ENCODE measurements at regions not wholly inside any gene's neighbourhood (a gene's known extent, or its start where the extent isn't known, plus 50 kb on each side); places are given as distances from the start of the nearest gene placed in this dataset.
"Not testable (repeated sequence)": the region's sequence is repeated elsewhere in the genome, so short reads cannot be mapped to it uniquely, and the experiment has no call there.

- DNase-seq: no peak
These were observed 55.2 kb downstream of the RPL22L1 start for GRCh38 chr3:170814822-170815221.

- no peak for DNase-seq
These were observed 56.7 kb downstream of the RPL22L1 start for GRCh38 chr3:170813266-170813665.

- DNase-seq: peak; percentile 51
These were observed 57.9 kb downstream of the RPL22L1 start for GRCh38 chr3:170811928-170812591.

GRCh38 chr3:170811515-170811914 lies 58.5 kb downstream of the RPL22L1 start:
- no peak for DNase-seq

GRCh38 chr3:170809975-170810357 lies 60.0 kb downstream of the RPL22L1 start:
- no peak for DNase-seq

GRCh38 chr3:170809007-170809974 lies 60.7 kb downstream of the RPL22L1 start:
- peak; percentile 57 for DNase-seq

GRCh38 chr3:170808041-170808440 lies 62.0 kb downstream of the RPL22L1 start:
- no peak for DNase-seq

- DNase-seq: no peak
These were observed 63.3 kb downstream of the RPL22L1 start for GRCh38 chr3:170806676-170807075.

GRCh38 chr3:170806141-170806540 lies 63.9 kb downstream of the RPL22L1 start:
- no peak for DNase-seq

GRCh38 chr3:170805296-170805695 lies 64.7 kb downstream of the RPL22L1 start:
- not testable (repeated sequence) for DNase-seq

- DNase-seq: not testable (repeated sequence)
These were observed 65.4 kb downstream of the RPL22L1 start for GRCh38 chr3:170804634-170805033.

- DNase-seq: no peak
These were observed 65.9 kb downstream of the RPL22L1 start for GRCh38 chr3:170804078-170804477.

- DNase-seq: no peak
These were observed 67.5 kb downstream of the RPL22L1 start for GRCh38 chr3:170802164-170803151.

GRCh38 chr3:170801597-170801996 lies 68.4 kb downstream of the RPL22L1 start:
- DNase-seq: no peak

GRCh38 chr3:170800275-170800674 lies 69.7 kb downstream of the RPL22L1 start:
- not testable (repeated sequence) for DNase-seq

GRCh38 chr3:170799009-170799408 lies 71.0 kb downstream of the RPL22L1 start:
- no peak for DNase-seq

- no peak for DNase-seq
These were observed 72.3 kb downstream of the RPL22L1 start for GRCh38 chr3:170797685-170798084.

GRCh38 chr3:170792471-170792870 lies 77.5 kb downstream of the RPL22L1 start:
- no peak for DNase-seq

GRCh38 chr3:170790647-170791046 lies 79.3 kb downstream of the RPL22L1 start:
- DNase-seq: no peak

- DNase-seq: no peak
These were observed 82.5 kb downstream of the RPL22L1 start for GRCh38 chr3:170787464-170787863.

GRCh38 chr3:170785454-170785853 lies 84.5 kb downstream of the RPL22L1 start:
- DNase-seq: no peak

- no peak for DNase-seq
These were observed 85.6 kb downstream of the RPL22L1 start for GRCh38 chr3:170784406-170784805.

GRCh38 chr3:170780955-170781354 lies 89.0 kb downstream of the RPL22L1 start:
- no peak for DNase-seq

All from NCI-H2081 treated with DMSO at 0.1 percent for 48 hours (cell line).